ENCODE measurements at regions not wholly inside any gene's neighbourhood (a gene's known extent, or its start where the extent isn't known, plus 50 kb on each side); places are given as distances from the start of the nearest gene placed in this dataset.

DNA sequence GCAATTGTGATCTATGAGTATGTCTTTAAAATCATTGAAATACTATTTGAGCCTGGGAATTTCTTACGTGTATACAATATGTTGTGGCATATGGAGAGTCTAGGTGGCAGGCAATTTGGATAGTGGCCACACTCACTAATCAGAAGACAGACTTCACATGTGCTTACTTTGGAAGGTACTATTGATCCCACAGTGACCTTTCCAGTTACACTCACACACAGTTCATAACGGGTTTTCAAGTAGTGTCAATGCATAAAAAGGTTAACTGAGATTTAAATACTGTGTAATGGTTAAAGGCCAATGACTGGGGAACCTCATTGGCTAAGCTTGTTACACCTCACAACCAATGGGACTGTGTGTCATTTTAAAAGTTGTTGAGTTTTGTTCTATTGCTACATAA is 783.2 kb downstream of the RPA4 start:
- no peak for DNase-seq (ENCODE audit: low spot score)

- DNase-seq (ENCODE audit: low spot score) = no peak
These were observed 784.4 kb downstream of the RPA4 start for GRCh38 chrX:97668126-97668525.

DNA sequence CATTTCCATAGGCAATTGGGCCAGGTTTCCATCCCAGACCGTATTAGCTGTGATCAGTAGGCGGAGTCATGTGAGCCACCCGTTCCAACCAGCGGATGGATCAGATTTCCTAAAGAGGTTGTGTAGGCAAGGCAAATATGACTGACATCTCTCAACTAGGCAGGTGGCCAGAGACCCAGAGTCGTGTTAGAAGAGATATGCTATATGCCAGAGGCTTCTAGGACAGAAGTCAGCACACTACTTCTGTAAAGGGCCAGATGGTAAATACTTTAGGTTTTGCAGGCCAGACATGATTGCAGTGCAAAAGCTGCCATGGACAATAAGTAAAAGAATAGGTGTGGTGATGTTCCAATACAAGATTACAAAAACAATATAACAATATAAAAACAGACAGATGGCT is 788.4 kb downstream of the RPA4 start:
- no peak for DNase-seq (ENCODE audit: low spot score)

- DNase-seq (ENCODE audit: low spot score) = no peak
These were observed 788.9 kb downstream of the RPA4 start for GRCh38 chrX:97672608-97673007.

GRCh38 chrX:97673135-97673534 is 789.4 kb downstream of the RPA4 start:
- no peak for DNase-seq (ENCODE audit: low spot score)

DNA sequence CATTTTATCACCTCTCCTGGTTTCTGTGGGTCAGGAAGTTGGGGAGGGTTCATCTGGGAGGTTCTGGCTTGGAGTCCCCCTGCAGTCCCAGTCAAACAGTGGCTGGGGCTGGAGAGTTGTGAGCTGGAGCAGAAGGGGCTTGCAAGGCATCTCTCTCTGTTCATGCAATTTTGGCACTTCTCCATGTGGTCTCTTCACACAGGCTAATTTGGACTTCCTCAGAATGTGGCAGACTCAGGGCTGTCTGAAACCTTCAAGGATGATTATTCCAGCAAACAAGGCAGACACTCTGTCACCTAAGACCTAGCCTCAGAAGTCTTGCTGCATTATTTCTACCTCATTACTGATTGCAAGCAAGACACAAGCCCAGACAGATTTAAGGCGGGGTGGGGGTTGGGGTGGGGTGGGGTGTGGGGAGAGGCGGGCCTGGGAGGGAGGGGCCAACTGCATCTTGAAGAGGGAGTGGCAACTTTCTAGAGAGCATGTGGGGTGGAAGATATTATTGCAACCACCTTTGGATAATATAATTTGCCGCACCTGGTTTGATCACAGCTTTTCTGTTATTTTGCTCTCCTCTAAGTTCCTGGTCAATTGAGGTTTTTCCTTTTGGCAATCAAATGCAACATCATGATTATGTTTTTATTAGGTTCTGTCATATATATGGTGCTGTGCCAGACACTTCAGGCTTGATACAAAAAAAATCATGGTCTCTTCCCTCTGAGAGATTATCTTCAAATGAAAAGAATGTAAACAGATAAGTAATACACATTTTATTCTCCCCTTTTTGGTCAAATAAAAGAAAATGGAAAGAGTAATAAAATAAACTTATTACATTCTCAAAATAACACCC is 799.5 kb downstream of the RPA4 start:
- DNase-seq (ENCODE audit: low spot score) = no peak

DNA sequence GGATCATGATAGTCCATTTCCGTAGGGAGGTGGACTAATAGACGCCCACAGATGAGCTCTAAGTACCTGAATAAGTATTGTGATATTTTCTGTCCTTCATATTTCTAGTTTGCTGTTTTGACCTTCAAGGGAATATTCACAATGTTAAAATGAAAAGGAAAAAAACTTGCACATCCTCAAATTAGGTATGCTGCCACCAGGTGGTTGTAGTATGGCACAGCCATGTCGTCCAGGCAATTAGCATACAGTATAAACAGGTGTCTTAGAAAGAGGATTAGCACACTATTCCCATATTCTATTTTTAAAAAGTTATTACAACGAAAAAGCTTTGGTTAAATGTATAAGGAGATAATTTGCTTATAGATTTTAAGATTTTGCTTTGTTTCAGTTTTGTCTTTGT is 802.0 kb downstream of the RPA4 start:
- DNase-seq (ENCODE audit: low spot score) = peak; percentile 6

DNA sequence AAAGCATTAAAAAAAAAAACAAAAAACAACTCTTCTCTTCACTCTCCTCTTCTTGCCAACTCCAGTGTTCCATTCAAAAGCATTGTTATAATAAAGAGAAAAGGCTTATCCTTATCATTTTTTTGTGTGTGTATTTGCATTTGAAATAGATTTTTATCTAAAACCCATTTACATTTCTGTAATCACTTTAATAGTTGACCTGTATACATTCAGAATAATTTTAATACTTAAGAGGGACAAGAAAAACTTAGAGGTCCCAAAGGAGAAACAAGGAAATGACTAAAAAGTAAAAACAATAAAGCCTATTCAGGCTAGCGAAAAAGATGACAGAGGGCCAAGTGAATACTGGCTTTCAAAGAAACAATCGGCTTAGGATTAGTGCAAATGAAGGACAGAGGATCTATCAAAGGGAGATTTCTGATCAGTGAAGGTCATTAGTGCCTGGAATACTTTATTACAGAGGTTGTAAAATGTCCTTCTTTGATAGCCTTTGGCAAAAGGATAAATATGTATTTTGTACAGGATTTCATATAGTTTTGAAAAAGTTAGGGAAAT is 808.3 kb downstream of the RPA4 start:
- DNase-seq (ENCODE audit: low spot score) = no peak

DNA sequence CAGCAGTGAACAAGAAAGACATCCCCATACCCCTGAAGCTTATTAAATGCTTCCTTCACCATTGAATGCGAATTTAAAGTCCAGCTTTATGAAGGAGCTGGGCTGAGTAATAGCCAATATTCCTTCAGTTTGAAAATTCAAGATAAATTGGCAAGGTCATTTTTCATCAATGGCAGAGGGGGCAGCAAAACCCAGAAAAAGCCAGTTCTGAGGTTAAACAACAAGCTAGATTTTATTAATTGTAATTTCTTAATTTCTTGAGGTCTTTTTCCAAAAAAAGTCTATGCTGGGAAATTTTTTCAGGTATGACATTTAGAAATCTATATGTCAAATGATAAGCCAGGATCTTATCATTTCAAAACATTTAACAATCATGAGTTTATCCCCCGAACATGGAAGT is 808.9 kb downstream of the RPA4 start:
- DNase-seq (ENCODE audit: low spot score) = no peak

GRCh38 chrX:97700547-97700946 is 816.8 kb downstream of the RPA4 start:
- no peak for DNase-seq (ENCODE audit: low spot score)

- no peak for DNase-seq (ENCODE audit: low spot score)
These were observed 820.8 kb downstream of the RPA4 start for GRCh38 chrX:97704474-97704873.

- no peak for DNase-seq (ENCODE audit: low spot score)
These were observed 821.2 kb downstream of the RPA4 start for GRCh38 chrX:97704881-97705280.

DNA sequence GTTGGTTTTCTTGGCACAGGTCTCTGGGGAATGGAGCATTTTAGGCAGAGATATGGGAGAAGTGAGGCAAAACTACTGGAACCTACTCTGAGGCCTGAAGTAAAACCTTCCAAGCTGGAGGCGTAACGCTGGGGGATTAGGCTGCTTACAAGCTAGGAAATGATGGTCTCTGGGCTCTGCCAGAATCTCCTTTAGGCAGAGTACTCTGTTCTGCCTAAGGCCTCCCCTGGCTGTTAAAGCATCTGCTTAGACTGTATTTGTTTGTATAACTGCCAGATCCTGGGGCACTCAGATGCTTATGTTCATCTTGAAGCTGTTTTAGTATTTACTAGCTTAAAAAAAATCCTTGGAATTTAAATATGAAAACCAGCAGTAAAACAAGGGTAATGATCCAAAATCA is 822.2 kb downstream of the RPA4 start:
- DNase-seq (ENCODE audit: low spot score) = no peak

GRCh38 chrX:97714072-97714471 is 830.4 kb downstream of the RPA4 start:
- no peak for DNase-seq (ENCODE audit: low spot score)

DNA sequence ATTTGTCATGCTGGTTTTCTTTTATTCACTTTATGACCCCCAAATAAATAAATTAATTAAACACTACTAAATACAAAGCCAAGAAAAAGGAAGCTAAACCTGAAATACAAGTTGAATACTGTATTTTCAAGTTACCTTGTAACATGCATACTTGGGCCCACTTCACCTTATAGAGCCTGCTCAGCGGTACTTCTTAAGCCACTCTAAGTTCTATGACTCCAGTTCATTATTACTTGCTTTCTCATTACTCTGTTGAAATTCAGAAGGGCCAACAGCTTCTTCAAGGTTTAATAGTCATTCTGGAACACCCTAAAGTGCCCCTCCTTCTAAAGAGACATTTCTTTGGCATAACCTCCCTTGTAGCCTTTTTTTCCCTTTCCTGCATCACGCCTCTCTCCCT is 844.5 kb downstream of the RPA4 start:
- DNase-seq (ENCODE audit: low spot score) = no peak

DNA sequence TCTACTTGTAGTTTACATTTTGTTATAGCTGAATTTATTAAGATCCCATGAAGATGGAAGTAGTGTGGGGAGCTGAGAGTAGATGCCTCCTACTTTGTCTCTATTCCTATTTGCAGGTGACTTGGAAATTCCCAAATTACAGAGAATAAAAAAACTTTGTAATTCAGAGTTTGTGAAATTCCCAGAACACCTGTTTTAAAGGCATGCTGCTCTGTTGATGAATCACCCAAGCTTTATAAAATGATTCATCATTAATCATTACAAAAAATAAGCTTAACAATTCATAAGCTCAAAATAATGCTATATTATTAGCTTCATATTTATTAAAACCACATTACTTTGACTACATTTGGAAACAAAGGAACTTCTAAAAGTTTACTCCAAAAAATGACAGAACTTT is 856.3 kb downstream of the RPA4 start:
- no peak for DNase-seq (ENCODE audit: low spot score)

GRCh38 chrX:97740886-97741285 is 857.2 kb downstream of the RPA4 start:
- no peak for DNase-seq (ENCODE audit: low spot score)

DNA sequence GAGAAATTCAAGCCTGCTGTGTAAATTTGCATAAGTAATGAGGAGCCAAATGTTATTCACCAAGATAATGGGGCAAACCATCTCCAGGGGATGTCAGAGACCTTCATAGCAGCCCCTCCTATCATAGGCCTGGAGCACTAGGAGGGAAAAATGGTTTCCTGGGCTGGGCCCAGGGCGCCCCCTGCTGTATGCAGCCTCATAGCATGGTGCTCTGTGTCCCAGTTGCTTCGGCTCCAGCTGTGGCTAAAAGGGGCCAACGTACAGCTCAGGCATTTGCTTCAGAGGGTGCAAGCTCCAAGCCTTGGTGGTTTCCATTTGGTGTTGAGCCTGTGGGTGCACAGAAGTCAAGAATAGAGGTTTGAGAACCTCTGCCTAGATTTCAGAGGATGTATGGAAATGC is 859.3 kb downstream of the RPA4 start:
- no peak for DNase-seq (ENCODE audit: low spot score)

DNA sequence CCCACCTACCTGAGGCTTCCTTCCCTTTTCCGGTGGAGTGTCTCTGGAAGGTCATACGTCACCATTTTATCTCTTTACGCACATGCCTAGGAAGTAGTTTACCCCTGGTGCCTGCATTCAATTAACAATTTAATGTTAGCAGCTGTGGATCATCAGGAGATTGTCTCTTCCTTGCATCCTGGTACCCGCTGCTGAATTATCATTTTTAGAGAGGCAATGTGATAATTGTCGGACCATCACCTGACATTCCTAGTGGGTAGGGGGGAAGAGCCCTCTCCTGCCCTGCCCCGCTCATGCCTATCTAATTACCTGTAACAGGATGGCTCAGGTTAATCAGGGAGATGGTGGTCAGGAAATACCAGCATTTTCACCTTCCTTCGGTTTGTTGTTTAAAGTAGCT is 863.6 kb downstream of the RPA4 start:
- no peak for DNase-seq (ENCODE audit: low spot score)

GRCh38 chrX:97751016-97751415 is 867.3 kb downstream of the RPA4 start:
- DNase-seq (ENCODE audit: low spot score) = no peak

- DNase-seq (ENCODE audit: low spot score) = no peak
These were observed 868.0 kb downstream of the RPA4 start for GRCh38 chrX:97751735-97752134.

- no peak for DNase-seq (ENCODE audit: low spot score)
These were observed 873.2 kb downstream of the RPA4 start for GRCh38 chrX:97756879-97757278.

DNA sequence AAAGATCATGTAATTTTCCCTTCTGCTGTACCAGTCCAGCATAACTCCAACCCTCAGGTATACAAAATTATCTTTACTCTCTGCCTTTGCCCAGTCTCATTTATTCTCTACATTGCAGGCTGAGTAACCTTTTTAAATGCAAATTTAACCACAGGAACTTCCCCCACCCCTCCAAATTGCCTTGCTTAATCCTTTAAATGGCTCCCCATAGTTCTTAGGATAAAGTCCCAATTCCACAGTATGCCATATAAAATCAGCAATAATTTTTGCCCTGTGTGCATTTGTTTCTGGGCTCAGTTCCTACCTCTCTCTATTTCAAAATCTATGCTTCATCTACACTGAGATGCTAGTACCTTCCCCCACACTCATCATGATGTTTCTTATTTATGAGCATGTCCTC is 879.7 kb downstream of the RPA4 start:
- no peak for DNase-seq (ENCODE audit: low spot score)

GRCh38 chrX:97763981-97764380 is 880.3 kb downstream of the RPA4 start:
- no peak for DNase-seq (ENCODE audit: low spot score)

All from kidney capillary endothelial cell (primary cell).